ENCODE measurements at regions not wholly inside any gene's neighbourhood (a gene's known extent, or its start where the extent isn't known, plus 50 kb on each side); places are given as distances from the start of the nearest gene placed in this dataset.

- TF ChIP-seq CTCF (IDR thresholded peaks at IDR 0.05) = no peak
- no peak for TF ChIP-seq EP300 (IDR thresholded peaks at IDR 0.05)
These were observed 731.0 kb downstream of the SLITRK6 start for GRCh38 chr13:85068231-85068630.
